GM18870 (cell line): ENCODE measurements at regions not wholly inside any gene's neighbourhood (a gene's known extent, or its start where the extent isn't known, plus 50 kb on each side); places are given as distances from the start of the nearest gene placed in this dataset.
"Not testable (repeated sequence)": the region's sequence is repeated elsewhere in the genome, so short reads cannot be mapped to it uniquely, and the experiment has no call there.

Source experiments
- ATAC-seq: cut with Tn5 transposase; IDR thresholded peaks from one replicate; pipeline ENCODE4 v1.9.1; 2021; ENCODE audit warnings: moderate library complexity; ENCODE audit not compliant: unreplicated experiment

DNA sequence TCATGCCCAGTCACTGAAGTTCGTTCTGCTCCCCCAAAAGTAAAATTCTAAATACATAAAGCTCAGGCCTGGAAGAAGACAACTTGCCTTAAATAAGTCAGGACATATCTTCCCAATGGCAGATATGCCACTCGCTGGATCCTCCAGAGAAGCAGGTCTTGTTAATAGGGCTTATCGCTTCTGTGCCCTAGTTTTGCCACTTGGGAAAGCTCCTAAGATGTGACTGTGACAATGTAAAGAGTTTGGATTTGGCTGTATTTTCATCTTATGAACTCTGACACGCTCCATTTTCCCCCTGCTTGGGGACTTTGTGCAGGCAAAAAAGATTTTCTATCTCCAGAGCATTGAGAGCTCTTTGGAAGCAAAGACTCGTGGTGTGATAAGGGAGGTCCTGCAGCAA is 279.9 kb downstream of the WDR11 start:
- no peak for ATAC-seq

DNA sequence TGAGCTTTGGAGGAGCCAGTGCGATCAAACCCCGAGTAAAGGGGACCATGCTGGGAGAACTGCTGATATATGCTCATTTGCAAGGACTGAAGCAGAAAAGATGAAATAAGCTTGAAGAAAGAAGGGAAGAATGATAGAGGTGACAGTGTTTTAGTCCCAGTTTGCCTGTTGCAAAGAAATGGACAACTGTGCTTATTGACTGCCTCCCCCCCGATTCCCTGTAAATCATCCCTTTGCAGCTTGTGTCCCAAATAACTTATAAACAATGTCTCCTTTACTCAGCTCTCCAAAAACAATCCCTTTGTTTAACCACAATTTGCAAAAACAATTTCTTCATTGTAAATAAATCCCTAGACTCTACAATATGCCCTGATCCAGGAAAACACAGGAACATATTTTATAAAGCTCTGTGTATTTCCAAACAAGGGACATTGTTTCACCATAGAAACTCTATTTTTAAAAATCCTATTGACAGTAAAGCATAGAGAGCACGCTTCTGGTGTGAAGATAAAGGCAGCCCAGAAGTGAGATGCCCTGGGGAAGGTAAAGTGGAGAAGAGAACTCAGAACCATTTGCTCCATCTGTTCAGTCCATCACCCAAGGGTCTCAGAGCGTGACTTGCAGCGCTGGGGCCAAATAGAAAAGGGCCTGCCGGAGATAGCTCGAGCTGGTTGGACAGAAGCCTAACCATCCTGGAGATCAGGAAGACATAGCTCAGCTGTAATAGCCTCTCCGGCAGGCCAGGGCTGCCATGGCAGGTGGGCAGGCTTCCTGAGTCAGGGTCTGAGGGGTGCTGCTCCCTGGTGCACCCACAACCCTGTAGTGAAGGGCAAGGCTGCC is 280.5 kb downstream of the WDR11 start:
- ATAC-seq = no peak

GRCh38 chr10:121132273-121132672 is 281.1 kb downstream of the WDR11 start:
- no peak for ATAC-seq

- no peak for ATAC-seq
These were observed 282.7 kb downstream of the WDR11 start for GRCh38 chr10:121133901-121134300.

GRCh38 chr10:121134711-121135110 is 283.5 kb downstream of the WDR11 start:
- ATAC-seq = no peak

DNA sequence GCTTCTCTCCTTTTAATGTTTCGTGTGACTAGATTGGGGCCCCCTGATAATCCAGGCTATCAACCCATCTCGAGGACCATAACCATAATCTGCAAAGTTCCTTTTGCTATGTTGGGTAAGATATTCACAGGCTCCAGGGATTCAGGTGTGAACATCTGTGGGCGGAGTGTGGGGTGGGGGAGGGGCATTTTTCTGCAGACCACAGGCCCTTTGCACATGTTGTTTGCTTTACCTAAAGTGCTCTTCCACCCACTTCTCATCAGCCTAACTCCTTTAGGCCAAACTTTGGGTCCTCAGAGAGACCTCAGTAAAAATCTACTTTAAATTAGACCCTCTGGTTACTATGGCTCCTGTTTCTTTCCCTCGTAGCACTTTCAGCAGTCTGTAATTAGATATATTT is 284.4 kb downstream of the WDR11 start:
- ATAC-seq = no peak

GRCh38 chr10:121137533-121137932 is 286.4 kb downstream of the WDR11 start:
- ATAC-seq = no peak

DNA sequence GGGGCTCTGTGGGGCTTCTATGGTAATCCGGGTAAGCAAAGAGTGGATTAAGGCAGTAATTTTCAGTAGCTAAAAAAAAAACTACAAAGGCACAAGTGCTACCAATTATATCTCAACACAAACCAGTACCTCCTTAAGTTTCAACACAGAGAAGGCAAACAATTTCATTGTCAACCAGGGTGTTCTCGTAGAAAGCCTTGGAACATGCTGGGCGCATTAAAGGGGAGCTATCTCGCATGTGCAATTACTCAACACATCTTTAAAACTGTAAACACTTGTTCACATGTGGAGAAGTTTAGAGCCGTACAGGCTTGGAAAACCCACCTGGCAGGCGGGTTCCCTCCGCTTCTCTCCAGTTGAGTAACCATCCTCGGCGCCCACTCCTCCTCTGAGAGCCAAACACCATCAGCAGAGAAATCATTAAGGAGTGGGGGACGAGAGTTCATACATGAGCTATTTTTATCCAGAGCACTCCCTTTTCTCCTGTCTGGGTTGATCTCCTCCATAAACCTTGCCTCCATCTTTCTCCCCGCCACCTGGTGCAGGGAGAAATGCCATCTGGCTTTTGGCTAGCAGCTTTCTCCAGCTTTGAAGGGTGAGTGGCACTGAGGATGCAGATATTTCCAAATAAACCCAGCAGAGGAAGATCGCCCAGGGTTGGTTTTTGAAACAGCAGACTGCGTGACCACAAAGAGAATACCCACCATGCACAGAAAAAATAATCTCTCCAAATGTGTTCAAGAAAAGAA is 287.1 kb downstream of the WDR11 start:
- no peak for ATAC-seq

GRCh38 chr10:121138918-121139317 is 287.8 kb downstream of the WDR11 start:
- no peak for ATAC-seq

DNA sequence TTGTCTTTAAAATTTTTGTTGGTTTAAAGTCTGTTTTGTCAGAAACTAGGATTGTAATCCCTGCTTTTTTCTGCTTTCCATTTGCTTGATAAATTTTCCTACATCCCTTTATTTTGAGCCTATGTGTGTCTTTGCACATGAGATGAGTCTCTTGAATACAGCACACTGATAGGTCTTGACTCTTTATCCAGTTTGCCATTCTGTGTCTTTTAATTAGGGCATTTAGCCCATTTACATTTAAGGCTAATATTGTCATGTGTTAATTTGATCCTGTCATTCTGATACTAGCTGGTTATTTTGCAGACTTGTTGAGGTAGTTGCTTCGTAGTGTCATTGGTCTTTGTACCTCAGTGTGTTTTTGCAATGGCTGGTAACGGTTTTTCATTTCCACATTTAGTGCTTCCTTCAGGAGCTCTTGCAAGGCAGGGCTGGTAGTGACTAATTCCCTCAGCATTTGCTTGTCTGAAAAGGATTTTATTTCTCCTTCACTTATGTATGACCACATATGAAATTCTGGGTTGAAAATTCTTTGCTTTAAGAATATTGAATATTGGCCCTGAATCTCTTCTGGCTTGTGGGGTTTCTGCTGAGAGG is 294.7 kb downstream of the WDR11 start:
- not testable (repeated sequence) for ATAC-seq

DNA sequence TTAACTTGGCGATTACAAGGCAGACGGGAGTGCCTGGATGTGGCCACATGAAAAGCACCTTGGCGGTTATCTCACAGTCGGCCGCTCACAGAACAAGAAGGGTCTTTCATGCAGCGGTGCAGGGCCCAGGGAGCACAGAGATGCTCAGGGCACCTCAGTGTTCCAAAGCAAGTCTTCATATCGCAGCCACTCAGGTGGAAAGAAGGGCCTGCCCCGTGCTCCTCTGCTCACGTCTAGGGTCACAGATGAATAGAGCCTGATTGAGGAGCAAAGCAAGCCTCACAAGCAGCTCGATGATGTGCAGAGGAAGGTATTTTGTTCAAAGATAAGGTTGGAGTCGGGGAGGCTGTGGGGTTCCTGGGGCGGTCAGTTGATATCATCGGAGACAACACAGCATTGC is 297.8 kb downstream of the WDR11 start:
- no peak for ATAC-seq

DNA sequence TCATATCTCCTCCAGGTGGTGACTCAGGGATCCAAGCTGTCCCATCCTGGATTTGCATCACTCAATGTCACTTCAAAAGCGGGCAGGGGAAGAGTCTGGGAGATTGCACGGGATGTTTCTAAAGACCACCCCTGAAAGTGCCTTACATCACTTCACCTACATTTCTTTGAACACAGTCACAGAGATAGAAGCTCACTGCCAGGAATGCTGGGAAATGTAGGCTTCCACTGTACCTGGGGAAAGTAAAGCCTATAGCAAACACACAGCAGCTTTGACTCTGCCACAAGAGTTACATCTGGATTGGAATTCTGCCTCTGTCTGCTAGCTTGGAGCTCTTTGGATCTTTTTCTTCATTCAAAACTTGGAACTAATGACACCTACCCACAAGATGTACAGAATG is 300.9 kb downstream of the WDR11 start:
- no peak for ATAC-seq

GRCh38 chr10:121152935-121153334 is 301.8 kb downstream of the WDR11 start:
- no peak for ATAC-seq

DNA sequence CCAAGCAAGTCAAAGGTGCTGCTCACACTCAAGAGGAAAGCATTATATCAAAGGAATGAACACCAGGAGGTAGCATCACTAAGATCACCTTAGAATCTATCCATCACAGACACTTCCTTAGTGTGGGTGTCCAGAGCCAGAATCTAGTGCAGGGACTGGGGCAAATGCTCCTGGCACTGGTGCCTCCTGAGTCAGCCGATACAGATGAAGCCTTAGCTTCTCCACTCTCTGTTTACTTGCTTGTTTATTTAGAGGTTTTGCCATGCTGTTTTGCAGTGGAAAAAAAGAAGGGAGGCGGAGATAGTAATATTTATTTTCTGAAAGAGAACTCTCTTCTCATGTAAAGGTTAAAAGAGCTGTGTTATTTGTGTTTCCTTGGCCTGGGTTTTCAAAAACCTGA is 303.1 kb downstream of the WDR11 start:
- no peak for ATAC-seq

- ATAC-seq = no peak
These were observed 303.7 kb downstream of the WDR11 start for GRCh38 chr10:121154846-121155245.

DNA sequence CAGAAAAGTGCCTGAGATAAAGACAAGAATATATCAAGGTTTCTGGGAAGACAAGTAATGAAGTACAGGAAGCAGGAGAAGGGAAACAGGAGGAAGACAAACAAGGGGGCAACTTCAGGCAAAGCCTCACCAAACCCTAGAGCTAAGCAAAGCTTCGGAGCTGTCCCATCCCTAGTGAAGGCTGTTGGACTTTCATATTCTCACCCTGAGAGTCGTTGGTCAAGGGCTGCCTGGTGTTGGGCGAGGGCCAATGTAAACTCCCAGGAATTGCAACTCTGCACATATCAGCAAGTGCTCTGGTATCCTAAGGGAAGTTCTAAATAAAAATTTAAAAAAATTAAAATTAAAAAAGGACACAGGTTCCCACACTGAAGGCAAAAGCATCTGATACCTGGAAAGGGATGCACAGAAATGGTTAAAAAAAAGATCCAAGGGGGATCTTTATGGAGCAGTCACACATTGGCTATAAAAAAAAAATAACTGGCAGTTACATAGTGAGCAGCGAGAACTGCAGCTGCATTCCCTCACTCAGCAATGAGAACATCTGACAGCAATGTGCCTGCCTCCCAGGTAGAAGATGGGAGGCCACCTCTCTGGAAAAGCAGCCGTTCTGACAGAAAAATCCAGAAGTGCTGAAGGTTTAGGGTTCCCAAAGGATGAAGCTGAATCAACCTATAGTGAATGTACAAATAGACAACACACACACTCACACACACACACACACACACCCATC is 304.7 kb downstream of the WDR11 start:
- no peak for ATAC-seq

DNA sequence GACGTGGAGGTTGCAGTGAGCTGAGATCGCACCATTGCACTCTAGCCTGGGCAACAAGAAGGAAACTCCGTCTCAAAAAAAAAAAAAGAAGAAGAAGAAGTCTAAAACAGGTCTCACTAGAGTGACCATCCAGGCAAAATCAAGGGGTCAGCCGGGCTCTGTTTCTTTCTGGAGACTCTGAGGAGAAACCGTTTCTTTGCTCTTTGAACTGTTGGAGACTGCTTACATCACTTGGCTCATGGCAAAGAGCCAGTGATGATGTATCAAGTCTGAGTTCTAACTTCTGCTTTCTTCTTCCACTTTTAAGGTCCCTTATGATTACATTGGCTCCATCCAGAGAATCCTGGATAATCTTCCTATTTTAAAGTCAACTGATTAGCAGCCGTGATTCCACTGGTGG is 306.8 kb downstream of the WDR11 start:
- ATAC-seq = no peak

- ATAC-seq = no peak
These were observed 307.9 kb downstream of the WDR11 start for GRCh38 chr10:121158988-121159579.

- ATAC-seq = no peak
These were observed 308.5 kb downstream of the WDR11 start for GRCh38 chr10:121159670-121160069.

- ATAC-seq = no peak
These were observed 314.1 kb downstream of the WDR11 start for GRCh38 chr10:121165276-121165675.
